DLD1 (cell line): ENCODE measurements at regions not wholly inside any gene's neighbourhood (a gene's known extent, or its start where the extent isn't known, plus 50 kb on each side); places are given as distances from the start of the nearest gene placed in this dataset.

Experiments
- in situ Hi-C: cut with HindIII; loops from 2 replicates; pipeline ENCODE4 v1.10.0; 2017; ENCODE audit warnings: low sequenced_read_pairs

DNA sequence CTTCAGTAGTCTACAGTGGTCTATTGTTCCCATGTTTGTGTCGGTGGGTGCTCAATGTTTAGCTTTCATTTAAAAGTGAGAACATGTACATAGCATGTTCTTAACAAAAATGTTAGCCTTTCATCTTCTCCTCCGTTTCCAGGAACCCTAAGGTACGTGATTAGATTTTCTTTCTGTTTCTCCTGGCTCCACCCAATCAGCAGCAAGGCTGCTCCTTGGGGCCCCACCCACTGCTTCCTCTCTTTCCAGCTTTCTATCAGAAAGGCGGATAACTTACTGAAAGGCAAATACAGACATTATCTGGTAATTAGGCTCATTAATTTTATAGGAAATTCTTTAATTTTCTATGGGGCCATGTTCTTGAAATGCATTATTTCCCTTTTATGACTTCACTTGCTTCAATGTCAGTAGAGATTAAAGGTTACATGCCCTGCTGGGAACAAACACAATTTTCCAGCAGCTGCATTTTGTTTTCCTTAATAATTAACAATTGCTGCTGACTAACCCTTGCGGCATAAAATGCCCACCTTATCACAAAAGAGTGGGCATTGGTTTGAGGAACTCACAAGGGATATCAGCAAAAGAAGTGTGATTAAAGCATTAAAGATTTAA is 324.9 kb upstream of the SNX7 start:
- in situ Hi-C loops, result no loop called here

- in situ Hi-C loops, result no loop called here
These were observed 327.6 kb upstream of the SNX7 start for GRCh38 chr1:98333936-98334335.

GRCh38 chr1:98333406-98333805 is 328.1 kb upstream of the SNX7 start:
- in situ Hi-C loops, result no loop called here

GRCh38 chr1:98331718-98332311 is 329.7 kb upstream of the SNX7 start:
- in situ Hi-C loops, result no loop called here

- in situ Hi-C loops, result no loop called here
These were observed 330.3 kb upstream of the SNX7 start for GRCh38 chr1:98331243-98331642.

DNA sequence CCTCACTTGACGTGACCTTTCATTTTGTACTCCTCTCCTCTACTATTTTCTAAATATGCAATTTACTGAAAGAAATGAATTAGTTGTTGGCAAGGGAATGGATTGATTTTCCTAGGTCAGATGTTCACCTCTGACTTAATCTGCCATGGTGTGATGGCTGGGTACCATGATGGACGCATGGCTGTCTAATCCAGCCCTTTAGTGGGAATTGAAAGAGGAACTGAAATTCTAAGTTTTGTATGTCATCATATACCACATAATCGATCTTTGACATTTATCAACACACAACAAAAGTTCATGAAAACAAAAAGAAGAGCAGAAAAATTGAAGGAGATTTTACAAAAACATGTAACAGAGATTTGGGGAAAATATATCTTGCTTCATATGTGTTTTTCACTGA is 331.3 kb upstream of the SNX7 start:
- in situ Hi-C loops, result no loop called here

- in situ Hi-C loops, result no loop called here
These were observed 332.7 kb upstream of the SNX7 start for GRCh38 chr1:98328855-98329254.

- in situ Hi-C loops, result no loop called here
These were observed 334.2 kb upstream of the SNX7 start for GRCh38 chr1:98327220-98327861.

- in situ Hi-C loops, result no loop called here
These were observed 335.7 kb upstream of the SNX7 start for GRCh38 chr1:98325646-98326440.

DNA sequence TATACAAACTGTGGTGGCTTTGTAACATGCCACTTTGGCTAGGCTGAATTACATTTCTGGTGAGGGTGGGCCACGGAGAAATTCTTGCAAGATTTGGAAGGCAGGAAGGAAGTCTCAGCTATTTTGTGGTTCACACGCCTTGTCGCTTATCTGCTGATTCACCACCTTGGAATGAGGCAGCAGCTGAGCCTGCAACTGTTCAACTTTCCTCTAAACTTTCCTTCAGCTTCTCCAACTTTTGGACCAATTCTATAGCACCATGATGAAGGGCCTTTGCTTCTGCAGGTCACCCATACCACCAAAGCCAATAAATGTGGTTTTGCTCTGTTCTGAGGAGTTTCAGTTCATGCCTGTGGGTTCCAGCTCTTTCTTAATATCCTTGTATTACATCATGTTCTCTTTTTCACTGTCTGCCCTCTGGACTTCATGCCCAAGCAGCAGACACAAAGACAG is 337.6 kb upstream of the SNX7 start:
- in situ Hi-C loops, result no loop called here

DNA sequence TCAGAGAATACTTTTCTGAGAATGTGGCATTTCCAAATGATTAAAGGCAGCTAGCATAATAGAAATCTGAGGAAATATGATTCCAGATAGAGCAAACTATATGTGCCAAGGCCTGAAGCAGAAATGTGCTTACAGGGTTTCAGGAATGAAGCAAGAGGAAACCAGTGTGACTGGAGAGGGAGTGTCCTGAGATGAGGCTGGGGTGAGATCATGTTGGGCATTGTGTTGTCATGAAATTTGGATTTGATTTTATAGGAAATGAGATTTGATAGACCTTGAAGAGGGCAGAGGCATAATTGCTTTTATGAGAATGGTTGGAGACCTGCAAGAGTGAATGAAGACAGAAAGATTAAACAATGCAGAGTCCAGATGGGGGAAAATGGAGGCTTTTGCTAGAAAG is 338.1 kb upstream of the SNX7 start:
- in situ Hi-C loops, result no loop called here

GRCh38 chr1:98322966-98323365 is 338.6 kb upstream of the SNX7 start:
- in situ Hi-C loops, result no loop called here

- in situ Hi-C loops, result no loop called here
These were observed 339.4 kb upstream of the SNX7 start for GRCh38 chr1:98322086-98322485.

- in situ Hi-C loops, result no loop called here
These were observed 340.3 kb upstream of the SNX7 start for GRCh38 chr1:98321191-98321590.

- in situ Hi-C loops, result no loop called here
These were observed 345.1 kb upstream of the SNX7 start for GRCh38 chr1:98316286-98316905.

DNA sequence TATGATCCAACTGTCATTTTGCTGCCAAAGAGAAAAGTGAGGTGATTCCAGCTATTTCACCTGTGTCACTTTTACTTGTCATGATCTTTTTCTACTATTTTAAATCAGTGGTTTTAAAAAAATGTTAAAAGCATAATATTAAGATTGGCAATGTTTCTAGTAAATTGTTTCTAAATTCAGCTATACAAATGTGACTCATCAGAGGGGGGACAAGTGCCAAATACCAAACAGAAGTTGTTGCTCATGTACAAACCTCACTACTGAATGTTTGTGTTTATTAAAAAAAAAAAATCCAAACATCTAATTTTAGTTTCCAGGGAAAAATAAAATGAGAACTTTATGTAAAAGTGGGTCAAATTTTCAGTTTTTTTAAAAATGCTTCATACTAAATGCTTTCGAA is 346.2 kb upstream of the SNX7 start:
- in situ Hi-C loops, result no loop called here

GRCh38 chr1:98314601-98315000 is 346.9 kb upstream of the SNX7 start:
- in situ Hi-C loops, result no loop called here

DNA sequence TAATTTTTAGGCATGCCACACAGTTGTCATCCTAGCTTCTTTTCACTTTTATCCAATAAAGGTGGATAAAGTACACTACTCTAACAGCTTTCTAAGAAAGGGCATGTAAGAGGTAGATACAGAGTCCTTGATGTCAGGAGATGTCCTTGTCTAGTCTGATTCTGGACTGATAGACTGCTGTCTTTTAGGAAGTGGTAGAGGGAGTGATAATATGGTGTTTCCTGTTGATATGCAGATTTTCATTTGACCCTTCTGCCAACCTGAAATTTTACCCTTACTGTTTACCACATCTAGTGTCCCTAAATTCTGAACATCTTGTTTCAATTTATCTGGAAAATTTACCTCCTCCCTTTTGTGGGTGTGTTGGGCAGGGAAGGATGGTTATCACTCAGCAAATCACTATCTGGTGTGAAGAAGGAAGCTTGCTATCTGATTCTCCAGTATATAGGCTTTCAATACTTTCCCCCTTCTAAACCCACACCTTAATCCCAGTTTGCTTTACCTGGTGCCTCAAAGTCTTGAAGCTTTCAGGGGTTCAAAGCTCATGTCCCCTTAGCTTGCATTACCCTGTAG is 354.9 kb upstream of the SNX7 start:
- in situ Hi-C loops, result no loop called here

- in situ Hi-C loops, result no loop called here
These were observed 356.2 kb upstream of the SNX7 start for GRCh38 chr1:98305362-98305761.

GRCh38 chr1:98304888-98305287 is 356.6 kb upstream of the SNX7 start:
- in situ Hi-C loops, result no loop called here

DNA sequence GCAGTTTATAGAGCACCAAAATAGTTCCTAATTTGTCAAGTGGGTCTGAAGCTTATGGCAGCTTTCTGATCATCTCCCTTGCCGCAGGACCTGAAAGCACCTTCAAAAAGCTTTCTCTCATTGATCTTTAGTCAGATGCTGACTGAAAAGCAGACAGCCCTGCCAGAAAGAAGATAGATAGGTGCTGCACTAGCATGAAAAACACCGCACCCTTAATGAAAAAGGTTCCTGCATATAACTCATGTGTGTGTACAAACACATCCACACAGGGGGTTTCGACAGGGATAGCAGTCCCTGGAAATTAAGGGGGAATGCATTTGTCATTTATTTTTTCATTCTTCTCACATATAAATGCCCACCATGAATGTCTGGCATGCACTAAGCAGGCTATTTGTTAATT is 361.7 kb upstream of the SNX7 start:
- in situ Hi-C loops, result no loop called here
